HEK293T (cell line): ENCODE measurements at regions not wholly inside any gene's neighbourhood (a gene's known extent, or its start where the extent isn't known, plus 50 kb on each side); places are given as distances from the start of the nearest gene placed in this dataset.

ENCODE experiments used
- ARNT ChIP-seq: fragments of 450-650 bp; IDR thresholded peaks from 2 replicates; pipeline ENCODE4 v1.6.1; 2017; ENCODE audit warnings: mild to moderate bottlenecking
- BHLHE40 ChIP-seq: fragments of 450-650 bp; IDR thresholded peaks from 2 replicates; pipeline ENCODE4 v1.6.1; 2016; ENCODE audit warnings: mild to moderate bottlenecking, moderate library complexity, borderline replicate concordance
- CTBP1 ChIP-seq: fragments of 450-650 bp; IDR thresholded peaks from 2 replicates; pipeline ENCODE4 v1.6.1; 2016; ENCODE audit warnings: borderline replicate concordance
- ELF4 ChIP-seq: fragments of 450-650 bp; IDR thresholded peaks from 2 replicates; pipeline ENCODE4 v1.6.1; 2017; ENCODE audit warnings: antibody characterized with exemption
- FOXA1 ChIP-seq: fragments of 450-650 bp; IDR thresholded peaks from 2 replicates; pipeline ENCODE4 v1.6.1; 2016; ENCODE audit warnings: mild to moderate bottlenecking
- FOXK2 ChIP-seq: fragments of 450-650 bp; IDR thresholded peaks from 2 replicates; pipeline ENCODE4 v1.6.1; 2016; ENCODE audit warnings: mild to moderate bottlenecking
- FOXM1 ChIP-seq: fragments of 450-650 bp; IDR thresholded peaks from 2 replicates; pipeline ENCODE4 v1.6.1; 2017; ENCODE audit warnings: mild to moderate bottlenecking, borderline replicate concordance
- HDGF ChIP-seq: fragments of 450-650 bp; IDR thresholded peaks from 2 replicates; pipeline ENCODE4 v1.6.1; 2017; ENCODE audit warnings: antibody characterized with exemption, borderline replicate concordance
- LEF1 ChIP-seq: fragments of 450-650 bp; IDR thresholded peaks from 2 replicates; pipeline ENCODE4 v1.6.1; 2017; ENCODE audit warnings: mild to moderate bottlenecking, borderline replicate concordance
- SP1 ChIP-seq: fragments of 450-650 bp; IDR thresholded peaks from 2 replicates; pipeline ENCODE4 v1.6.1; 2017
- SUZ12 ChIP-seq: fragments of 450-650 bp; IDR thresholded peaks from 2 replicates; pipeline ENCODE4 v1.6.1; 2016; ENCODE audit warnings: mild to moderate bottlenecking
- TARDBP ChIP-seq: fragments of 450-650 bp; IDR thresholded peaks from 2 replicates; pipeline ENCODE4 v1.6.1; 2016
- ZNF384 ChIP-seq: fragments of 450-650 bp; IDR thresholded peaks from 2 replicates; pipeline ENCODE4 v1.6.1; 2016
- TF ChIP-seq, protein P1 (sequence below): fragments of 450-650 bp; IDR thresholded peaks from 2 replicates; pipeline ENCODE4 v1.6.1; 2016

DNA sequence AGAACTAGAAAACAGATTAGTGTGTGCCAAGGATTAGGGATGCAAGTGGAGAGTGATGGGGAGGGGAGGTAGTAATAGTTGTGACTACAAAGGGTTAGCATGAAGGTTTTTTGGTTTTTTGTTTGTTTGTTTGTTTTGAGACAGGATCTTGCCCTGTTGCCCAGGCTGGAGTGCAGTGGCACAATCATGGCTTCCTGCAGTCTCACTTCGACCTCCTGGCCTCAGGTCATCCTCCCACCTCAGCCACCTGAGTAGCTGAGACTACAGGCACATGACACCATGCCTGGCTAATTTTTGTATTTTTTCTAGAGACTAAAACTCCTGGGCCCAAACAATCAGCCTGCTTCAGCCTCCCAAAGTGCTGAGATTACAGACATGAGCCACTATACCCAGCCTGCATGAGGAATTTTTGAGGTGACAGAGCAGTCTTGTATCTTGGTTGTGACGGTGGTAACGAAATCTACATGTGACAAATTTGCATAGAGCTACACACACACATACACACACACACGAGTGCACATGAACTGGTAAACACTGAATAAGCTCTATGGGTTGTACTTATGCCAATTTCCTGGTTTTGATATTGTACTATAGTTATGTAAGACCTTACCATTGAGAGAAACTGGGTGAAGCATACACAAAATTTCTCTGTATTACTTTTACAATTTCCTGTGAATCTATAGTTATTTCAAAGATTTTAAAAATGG lies 59.6 kb upstream of the TOM1L1 start:
- TF ChIP-seq HDGF, result no peak
- TF ChIP-seq, protein P1, sequence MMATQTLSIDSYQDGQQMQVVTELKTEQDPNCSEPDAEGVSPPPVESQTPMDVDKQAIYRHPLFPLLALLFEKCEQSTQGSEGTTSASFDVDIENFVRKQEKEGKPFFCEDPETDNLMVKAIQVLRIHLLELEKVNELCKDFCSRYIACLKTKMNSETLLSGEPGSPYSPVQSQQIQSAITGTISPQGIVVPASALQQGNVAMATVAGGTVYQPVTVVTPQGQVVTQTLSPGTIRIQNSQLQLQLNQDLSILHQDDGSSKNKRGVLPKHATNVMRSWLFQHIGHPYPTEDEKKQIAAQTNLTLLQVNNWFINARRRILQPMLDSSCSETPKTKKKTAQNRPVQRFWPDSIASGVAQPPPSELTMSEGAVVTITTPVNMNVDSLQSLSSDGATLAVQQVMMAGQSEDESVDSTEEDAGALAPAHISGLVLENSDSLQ, result no peak
- TF ChIP-seq FOXM1, result no peak
- TF ChIP-seq FOXK2, result no peak
- no peak for TF ChIP-seq SP1
- TF ChIP-seq SUZ12, result no peak
- TF ChIP-seq ZNF384, result no peak
- no peak for TF ChIP-seq FOXA1
- TF ChIP-seq ELF4, result no peak
- TF ChIP-seq ARNT, result no peak
- no peak for TF ChIP-seq CTBP1
- no peak for TF ChIP-seq BHLHE40
- TF ChIP-seq TARDBP, result no peak
- no peak for TF ChIP-seq LEF1
